IMR-90 (cell line): ENCODE measurements at regions not wholly inside any gene's neighbourhood (a gene's known extent, or its start where the extent isn't known, plus 50 kb on each side); places are given as distances from the start of the nearest gene placed in this dataset.

Experiments used
- ATAC-seq: fragments of 200-7000 bp; cut with Tn5 transposase; 2 replicates; pipeline ENCODE4 v1.9.1; 2020; ENCODE audit warnings: low read depth, mild to moderate bottlenecking, moderate library complexity
- BruUV-seq: library from RNA; stranded (reverse); fragments of 400-500 nt; replicated peaks from 2 replicates; lab custom pipeline; 2021; lab: Mats Ljungman, UMichigan
- CTCF ChIA-PET: fragments of 300-600 bp; formaldehyde crosslinking; extraction: SDS; loops from one replicate; lab custom pipeline; 2021; ENCODE audit warnings: antibody characterized with exemption; lab: Yijun Ruan, JAX
- POLR2A ChIA-PET: fragments of 300-600 bp; sonication (Branson Sonifier 250); formaldehyde crosslinking; loops from one replicate; lab custom pipeline; 2022; ENCODE audit warnings: antibody characterized with exemption; ENCODE audit not compliant: unreplicated experiment; lab: Charles Lee
- DNase-seq: peaks from one replicate; pipeline ENCODE4 v3.0.0; 2013
- H2AFZ ChIP-seq: replicated peaks from 2 replicates; pipeline ENCODE3; 2013; ENCODE audit warnings: low read length, mild to moderate bottlenecking; ENCODE audit not compliant: poor library complexity
- H2AK5ac ChIP-seq: 2 replicates; pipeline ENCODE4 v1.6.1; 2013; ENCODE audit warnings: low read depth, low read length, inconsistent platforms
- H2AK9ac ChIP-seq: replicated peaks from 2 replicates; pipeline ENCODE3; 2013; ENCODE audit warnings: mild to moderate bottlenecking, low read depth, low read length, moderate library complexity; ENCODE audit not compliant: poor library complexity
- H2BK120ac ChIP-seq: 2 replicates; pipeline ENCODE4 v1.6.1; 2013; ENCODE audit warnings: low read depth, low read length, inconsistent platforms
- H2BK15ac ChIP-seq: 3 replicates; pipeline ENCODE4 v1.6.1; 2013; ENCODE audit warnings: low read depth, low read length, inconsistent platforms
- H2BK20ac ChIP-seq: 2 replicates; pipeline ENCODE4 v1.6.1; 2013; ENCODE audit warnings: low read depth, mild to moderate bottlenecking, inconsistent platforms, low read length, moderate library complexity
- H2BK5ac ChIP-seq: 2 replicates; pipeline ENCODE4 v1.6.1; 2013; ENCODE audit warnings: mild to moderate bottlenecking, low read depth, low read length, inconsistent platforms; ENCODE audit not compliant: poor library complexity, severe bottlenecking
- H3K14ac ChIP-seq: replicated peaks from 2 replicates; pipeline ENCODE4 v1.6.1; 2013; ENCODE audit warnings: low read depth, low read length, inconsistent platforms
- H3K18ac ChIP-seq: 2 replicates; pipeline ENCODE4 v1.6.1; 2013; ENCODE audit warnings: low read depth, low read length, control low read depth
- H3K23ac ChIP-seq: 2 replicates; pipeline ENCODE4 v1.6.1; 2013; ENCODE audit warnings: low read depth, low read length, inconsistent platforms
- H3K27ac ChIP-seq: 2 replicates; pipeline ENCODE4 v1.5.1; 2013; ENCODE audit warnings: mild to moderate bottlenecking, control low read depth, low read length; ENCODE audit not compliant: insufficient read depth
- H3K27me3 ChIP-seq: 2 replicates; pipeline ENCODE4 v1.6.1; 2013; ENCODE audit warnings: low read length; ENCODE audit not compliant: control insufficient read depth, insufficient read depth
- H3K36me3 ChIP-seq: 2 replicates; pipeline ENCODE4 v1.6.1; 2013; ENCODE audit warnings: low read length, mixed read lengths; ENCODE audit not compliant: control insufficient read depth, insufficient read depth
- H3K4ac ChIP-seq: 2 replicates; pipeline ENCODE4 v1.6.1; 2013; ENCODE audit warnings: low read depth, low read length, inconsistent platforms
- H3K4me1 ChIP-seq: 2 replicates; pipeline ENCODE4 v1.6.1; 2013; ENCODE audit warnings: low read length, mixed read lengths; ENCODE audit not compliant: control insufficient read depth, insufficient read depth
- H3K4me2 ChIP-seq: 2 replicates; pipeline ENCODE4 v1.6.1; 2013; ENCODE audit warnings: low read depth, mild to moderate bottlenecking, control low read depth, low read length, moderate library complexity
- H3K4me3 ChIP-seq: 2 replicates; pipeline ENCODE4 v1.5.1; 2013; ENCODE audit warnings: low read depth, mild to moderate bottlenecking, control low read depth, low read length, moderate library complexity; ENCODE audit not compliant: insufficient read depth
- H3K56ac ChIP-seq: 2 replicates; pipeline ENCODE4 v1.6.1; 2013; ENCODE audit warnings: low read length, inconsistent platforms; ENCODE audit not compliant: insufficient read depth; ENCODE audit errors: extremely low read depth
- H3K79me1 ChIP-seq, 2 experiments: 2 replicates each; pipeline ENCODE4 v1.6.1; 2013; ENCODE audit warnings: low read length in 2 of 2, inconsistent platforms in 1 of 2, low read depth in 1 of 2
- H3K9ac ChIP-seq: 2 replicates; pipeline ENCODE4 v1.6.1; 2013; ENCODE audit warnings: low read depth, low read length, control low read depth
- H3K9me1 ChIP-seq: 2 replicates; pipeline ENCODE4 v1.6.1; 2013; ENCODE audit warnings: low read length, inconsistent platforms; ENCODE audit not compliant: insufficient read depth
- H3K9me3 ChIP-seq: 2 replicates; pipeline ENCODE4 v1.6.1; 2013; ENCODE audit warnings: low read length; ENCODE audit not compliant: control insufficient read depth, insufficient read depth
- H4K20me1 ChIP-seq: 2 replicates; pipeline ENCODE4 v1.6.1; 2013; ENCODE audit warnings: low read length, inconsistent platforms; ENCODE audit not compliant: insufficient read depth
- H4K5ac ChIP-seq: 2 replicates; pipeline ENCODE4 v1.6.1; 2013; ENCODE audit warnings: mild to moderate bottlenecking, low read depth, low read length, control low read depth
- H4K8ac ChIP-seq, 2 experiments: 2 replicates each; pipeline ENCODE4 v1.6.1; 2013; ENCODE audit warnings: low read depth in 2 of 2, low read length in 2 of 2, control low read depth in 1 of 2, inconsistent platforms in 1 of 2
- H4K91ac ChIP-seq: 2 replicates; pipeline ENCODE4 v1.6.1; 2013; ENCODE audit warnings: low read depth, low read length, inconsistent platforms; ENCODE audit not compliant: insufficient read depth
- BHLHE40 ChIP-seq: fragments of 150-350 bp; IDR thresholded peaks from 2 replicates; pipeline ENCODE4 v1.6.1; 2016; ENCODE audit warnings: mild to moderate bottlenecking, low read depth, low read length
- CEBPB ChIP-seq: IDR thresholded peaks from 2 replicates; pipeline ENCODE4 v1.6.1; 2012; ENCODE audit warnings: low read depth, low read length, improper control_type of control experiment
- CHD1 ChIP-seq: IDR thresholded peaks from 2 replicates; pipeline ENCODE4 v1.6.1; 2012; ENCODE audit warnings: low read depth, low read length, improper control_type of control experiment
- CTCF ChIP-seq: conservative IDR thresholded peaks from 2 replicates; pipeline ENCODE4 v1.5.1; 2012; ENCODE audit warnings: mild to moderate bottlenecking, low read depth, low read length, improper control_type of control experiment
- FOS ChIP-seq: fragments of 150-350 bp; IDR thresholded peaks from 2 replicates; pipeline ENCODE4 v1.6.1; 2016; ENCODE audit warnings: low read depth, low read length
- MAFK ChIP-seq: IDR thresholded peaks from 2 replicates; pipeline ENCODE4 v1.6.1; 2012; ENCODE audit warnings: low read depth, low read length, improper control_type of control experiment
- MXI1 ChIP-seq: IDR thresholded peaks from 2 replicates; pipeline ENCODE4 v1.6.1; 2012; ENCODE audit warnings: low read depth, mild to moderate bottlenecking, low read length, moderate library complexity, borderline replicate concordance
- NFE2L2 ChIP-seq: fragments of 150-350 bp; IDR thresholded peaks from 2 replicates; pipeline ENCODE4 v1.6.1; 2016; ENCODE audit warnings: low read depth, mild to moderate bottlenecking, low read length
- POLR2A ChIP-seq: IDR thresholded peaks from 2 replicates; pipeline ENCODE4 v1.6.1; 2012; ENCODE audit warnings: mild to moderate bottlenecking, low read depth, low read length
- RAD21 ChIP-seq: IDR thresholded peaks from 2 replicates; pipeline ENCODE4 v1.6.1; 2012; ENCODE audit warnings: low read length, improper control_type of control experiment
- RCOR1 ChIP-seq: IDR thresholded peaks from 2 replicates; pipeline ENCODE4 v1.6.1; 2012; ENCODE audit warnings: mild to moderate bottlenecking, low read length, improper control_type of control experiment; ENCODE audit not compliant: insufficient replicate concordance
- RFX5 ChIP-seq: IDR thresholded peaks from 2 replicates; pipeline ENCODE4 v1.8.0; 2012; ENCODE audit warnings: low read depth, mild to moderate bottlenecking, low read length, moderate library complexity
- SMC3 ChIP-seq: fragments of 150-350 bp; IDR thresholded peaks from 2 replicates; pipeline ENCODE4 v1.6.1; 2016; ENCODE audit warnings: low read depth, mild to moderate bottlenecking, antibody characterized with exemption, low read length, moderate library complexity
- WGBS, 2 experiments: methylation state at CpG; one replicate each; pipeline versions ENCODE4 v1.1.5 to v1.1.7; 2013; ENCODE audit warnings: missing lambda C conversion rate in 2 of 2; ENCODE audit not compliant: insufficient read length in 1 of 2; ENCODE audit errors: extremely low coverage in 2 of 2; 5-methylcytosine and 5-hydroxymethylcytosine counted together
- dilution Hi-C: fragments of 300-500 bp; cut with HindIII; formaldehyde crosslinking; loops from one replicate; pipeline ENCODE4 v1.14.3; 2018; ENCODE audit warnings: low sequenced_read_pairs; ENCODE audit not compliant: unreplicated experiment
- in situ Hi-C: fragments of 300-500 bp; cut with MboI; formaldehyde crosslinking; loops from 3 replicates; pipeline ENCODE4 v1.14.3; 2019; ENCODE audit warnings: low sequenced_read_pairs, inconsistent platforms, mixed read lengths
- intact Hi-C: fragments of 100-400 bp; cut with micrococcal nuclease; formaldehyde crosslinking; loops from 2 replicates; pipeline ENCODE4 v1.10.0; 2022
- TF ChIP-seq, protein P1 (sequence below): fragments of 150-350 bp; IDR thresholded peaks from 2 replicates; pipeline ENCODE4 v1.6.1; 2017; ENCODE audit warnings: mild to moderate bottlenecking, antibody characterized with exemption, low read length, low read depth
- TF ChIP-seq, protein P2 (sequence below): fragments of 150-350 bp; IDR thresholded peaks from 2 replicates; pipeline ENCODE4 v1.6.1; 2016; ENCODE audit warnings: low read depth, mild to moderate bottlenecking, low read length, moderate library complexity, borderline replicate concordance

- in situ Hi-C loops: no loop called here
- no peak overlapping the region for H2AK5ac ChIP-seq
- H3K9me1 ChIP-seq: no peaks in the 10 kb centered on the region
- ATAC-seq: no peak
- no peak overlapping the region for H3K27ac ChIP-seq
- H2BK20ac ChIP-seq: no peak overlapping the region
- H4K91ac ChIP-seq: no peak overlapping the region
- WGBS, 2 experiments: 60% methylated on average over 1 of the region's 5 CpGs; no CpG with 5 or more reads in 1 of the 2 experiments
- H3K14ac ChIP-seq: no peak overlapping the region
- CTCF ChIA-PET: no interaction called here
- H3K18ac ChIP-seq: no peak overlapping the region
- H2BK5ac ChIP-seq: no peak overlapping the region
- TF ChIP-seq RAD21: no peak
- no peak for TF ChIP-seq FOS
- TF ChIP-seq MAFK: no peak
- no peak for TF ChIP-seq CEBPB
- TF ChIP-seq, protein P1, sequence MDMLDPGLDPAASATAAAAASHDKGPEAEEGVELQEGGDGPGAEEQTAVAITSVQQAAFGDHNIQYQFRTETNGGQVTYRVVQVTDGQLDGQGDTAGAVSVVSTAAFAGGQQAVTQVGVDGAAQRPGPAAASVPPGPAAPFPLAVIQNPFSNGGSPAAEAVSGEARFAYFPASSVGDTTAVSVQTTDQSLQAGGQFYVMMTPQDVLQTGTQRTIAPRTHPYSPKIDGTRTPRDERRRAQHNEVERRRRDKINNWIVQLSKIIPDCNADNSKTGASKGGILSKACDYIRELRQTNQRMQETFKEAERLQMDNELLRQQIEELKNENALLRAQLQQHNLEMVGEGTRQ: no peak
- no peak for TF ChIP-seq POLR2A
- no peak for TF ChIP-seq RCOR1
- TF ChIP-seq CHD1: no peak
- no peak for TF ChIP-seq NFE2L2
- TF ChIP-seq MXI1: no peak
- no peak for TF ChIP-seq RFX5
- no peak for TF ChIP-seq CTCF
- TF ChIP-seq, protein P2, sequence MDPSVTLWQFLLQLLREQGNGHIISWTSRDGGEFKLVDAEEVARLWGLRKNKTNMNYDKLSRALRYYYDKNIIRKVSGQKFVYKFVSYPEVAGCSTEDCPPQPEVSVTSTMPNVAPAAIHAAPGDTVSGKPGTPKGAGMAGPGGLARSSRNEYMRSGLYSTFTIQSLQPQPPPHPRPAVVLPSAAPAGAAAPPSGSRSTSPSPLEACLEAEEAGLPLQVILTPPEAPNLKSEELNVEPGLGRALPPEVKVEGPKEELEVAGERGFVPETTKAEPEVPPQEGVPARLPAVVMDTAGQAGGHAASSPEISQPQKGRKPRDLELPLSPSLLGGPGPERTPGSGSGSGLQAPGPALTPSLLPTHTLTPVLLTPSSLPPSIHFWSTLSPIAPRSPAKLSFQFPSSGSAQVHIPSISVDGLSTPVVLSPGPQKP: no peak
- TF ChIP-seq BHLHE40: no peak
- TF ChIP-seq SMC3: no peak
- no peak overlapping the region for H3K23ac ChIP-seq
- BruUV-seq: no TSS peak
- POLR2A ChIA-PET: no interaction called here
- no peak overlapping the region for H2AK9ac ChIP-seq
- no peaks in the 10 kb centered on the region for H3K36me3 ChIP-seq
- H3K4me3 ChIP-seq: no peak overlapping the region
- no peak overlapping the region for H3K4ac ChIP-seq
- H2BK120ac ChIP-seq: no peak overlapping the region
- H3K79me1 ChIP-seq: no peaks in the 10 kb centered on the region
- no peak overlapping the region for H3K4me2 ChIP-seq
- H4K5ac ChIP-seq: no peak overlapping the region
- H3K56ac ChIP-seq: no peak overlapping the region
- dilution Hi-C loops: no loop called here
- H3K9me3 ChIP-seq: no peaks in the 10 kb centered on the region
- no peaks in the 10 kb centered on the region for H4K20me1 ChIP-seq
- no peak overlapping the region for H4K8ac ChIP-seq
- no peaks in the 10 kb centered on the region for H3K4me1 ChIP-seq
- DNase-seq: no peak
- H2AFZ ChIP-seq: no peak overlapping the region
- H3K27me3 ChIP-seq: peaks cover 3% of the 10 kb centered on the region; the same call in 1 of the 2 replicates
- H3K9ac ChIP-seq: no peak overlapping the region
- no peak overlapping the region for H2BK15ac ChIP-seq
- intact Hi-C loops: loop anchor here (5.0 kb wide), 1 partner anchor 48 kb away; no protein-coding TSS in a partner anchor
Measured at GRCh38 chr6:28655164-28655563, 129.5 kb downstream of the GPX5 start.
